Activated T-helper 2 cell treated with anti-CD3 and anti-CD28 coated beads, Interferon-gamma antibody, Interleukin-2, Interleukin-4, amounts not matched to agents 10 μg/mL and 5 μg/mL and 100 μg/mL, durations not matched to agents 14 hours and 24 hours and 36 hours (primary cell): ENCODE measurements at regions not wholly inside any gene's neighbourhood (a gene's known extent, or its start where the extent isn't known, plus 50 kb on each side); places are given as distances from the start of the nearest gene placed in this dataset.

Source experiments
- DNase-seq: peaks from one replicate; pipeline ENCODE4 v3.0.0; 2021; ENCODE audit warnings: low spot score
- H3K27ac Mint-ChIP-seq: one replicate; pipeline ENCODE4 v1.8.0; 2021; ENCODE audit warnings: mixed read lengths
- H3K27me3 Mint-ChIP-seq: one replicate; pipeline ENCODE4 v1.8.0; 2021; ENCODE audit warnings: low read depth, mixed read lengths
- H3K36me3 Mint-ChIP-seq: one replicate; pipeline ENCODE4 v1.8.0; 2021; ENCODE audit warnings: low read depth, mixed read lengths
- H3K4me1 Mint-ChIP-seq: one replicate; pipeline ENCODE4 v1.8.0; 2021; ENCODE audit warnings: low read depth, mixed read lengths
- H3K4me3 Mint-ChIP-seq: one replicate; pipeline ENCODE4 v1.8.0; 2021; ENCODE audit warnings: low read depth, mild to moderate bottlenecking, moderate library complexity, mixed read lengths
- H3K9me3 Mint-ChIP-seq: one replicate; pipeline ENCODE4 v1.8.0; 2021; ENCODE audit warnings: mixed read lengths
- intact Hi-C: fragments of 100-400 bp; cut with micrococcal nuclease; formaldehyde crosslinking; loops from one replicate; pipeline ENCODE4 v1.15.1; 2023

DNA sequence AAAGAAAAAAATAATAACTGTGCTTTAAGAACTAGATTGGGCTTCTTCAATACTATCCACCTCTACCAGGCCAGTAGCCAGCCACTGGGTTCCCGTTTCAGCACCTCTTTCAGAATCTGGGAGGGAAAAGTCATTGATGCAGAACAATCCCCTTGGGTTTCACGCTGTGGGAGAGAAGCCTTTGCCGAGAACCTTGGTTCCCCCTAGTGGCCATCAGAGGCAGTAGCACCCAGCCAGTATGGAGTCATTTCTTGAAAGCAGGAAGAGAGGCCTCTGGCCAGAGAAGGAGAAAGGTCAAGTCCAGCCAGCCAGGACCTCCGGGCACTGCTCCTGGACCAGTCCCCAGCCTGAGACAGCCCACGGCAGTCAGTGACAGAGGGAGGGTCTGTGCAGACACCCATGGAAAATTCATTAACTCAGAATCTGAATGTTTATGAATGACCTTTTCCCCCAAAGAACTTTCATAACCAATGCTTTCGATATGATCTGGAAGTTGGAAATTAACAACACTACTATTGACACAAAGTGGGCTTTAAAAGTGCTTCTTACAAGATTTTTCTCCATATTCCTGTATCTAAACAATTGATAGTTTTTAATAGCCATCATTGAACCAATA is 51.2 kb upstream of the CDH5 start:
- intact Hi-C loops: loop anchor here (2.0 kb wide), 1 partner anchor 41 kb away; no protein-coding TSS in a partner anchor
- H3K4me3 Mint-ChIP-seq: no peak overlapping the region

DNA sequence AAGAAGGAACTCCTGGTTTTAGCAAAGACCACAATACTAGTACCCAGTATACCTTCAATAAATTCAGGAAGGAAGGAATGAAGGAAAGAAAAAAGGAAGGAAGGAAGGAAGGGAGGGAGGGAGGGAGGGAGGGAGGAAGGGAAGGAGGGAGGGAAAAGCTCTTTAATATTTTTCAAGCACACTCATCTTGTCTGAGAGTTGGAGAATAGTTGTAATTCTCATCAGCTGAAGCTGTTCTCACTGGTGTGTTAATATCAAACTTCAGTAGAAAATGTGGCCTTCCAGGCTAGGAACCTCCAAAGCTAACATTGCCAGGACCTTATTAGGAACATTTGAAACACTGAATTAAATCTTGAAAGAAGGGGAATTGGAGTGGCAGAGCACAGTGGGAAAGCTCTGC is 55.2 kb upstream of the CDH5 start:
- H3K27ac Mint-ChIP-seq: no peak overlapping the region

More for the DNA sequence above, 51.2 kb upstream of the CDH5 start:
- peak; percentile 23 for DNase-seq
- no peaks in the 10 kb centered on the region for H3K27me3 Mint-ChIP-seq
- no peaks in the 10 kb centered on the region for H3K4me1 Mint-ChIP-seq
- no peak overlapping the region for H3K27ac Mint-ChIP-seq
- H3K9me3 Mint-ChIP-seq: no peaks in the 10 kb centered on the region
- no peaks in the 10 kb centered on the region for H3K36me3 Mint-ChIP-seq

DNA sequence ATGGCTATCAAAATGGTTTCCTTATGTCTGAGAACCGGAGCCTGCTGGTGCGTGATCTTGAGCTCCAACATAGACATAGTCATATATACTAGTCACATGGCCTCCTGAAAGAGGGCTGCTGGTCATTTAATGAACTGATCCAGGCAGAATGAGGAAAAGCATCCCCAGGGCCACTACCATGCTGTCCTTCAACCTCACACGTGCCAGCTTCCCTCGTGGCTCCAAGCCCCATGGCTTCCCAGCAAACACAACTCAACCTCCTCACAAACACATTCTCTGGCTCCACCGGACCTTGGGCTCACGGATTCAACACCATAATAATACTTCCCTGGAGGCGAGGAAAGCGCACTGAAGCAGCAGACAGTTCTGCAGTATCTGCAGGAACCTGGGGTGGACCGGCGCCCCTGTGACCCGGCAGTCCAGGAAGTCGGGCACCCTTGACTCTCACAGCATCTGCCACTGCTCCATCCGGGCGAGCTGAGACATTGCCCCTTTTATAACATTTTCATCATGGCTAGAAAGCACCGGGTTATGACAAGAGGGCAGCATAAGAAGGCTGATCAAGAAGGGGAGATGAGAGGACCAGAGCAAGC is 57.2 kb upstream of the CDH5 start:
- Mint-ChIP-seq H3K4me1 (no peaks in the 10 kb centered on the region), H3K27ac (no peak overlapping the region), H3K36me3 (no peaks in the 10 kb centered on the region), H3K9me3 (no peaks in the 10 kb centered on the region), H3K27me3 (no peaks in the 10 kb centered on the region), H3K4me3 (no peak overlapping the region)
- intact Hi-C loops: no loop called here
- no peak for DNase-seq

More for the DNA sequence above, 55.2 kb upstream of the CDH5 start:
- Mint-ChIP-seq H3K4me1 (no peaks in the 10 kb centered on the region), H3K4me3 (no peak overlapping the region), H3K9me3 (no peaks in the 10 kb centered on the region), H3K27me3 (no peaks in the 10 kb centered on the region), H3K36me3 (no peaks in the 10 kb centered on the region)
- intact Hi-C loops: no loop called here
- DNase-seq: no peak

DNA sequence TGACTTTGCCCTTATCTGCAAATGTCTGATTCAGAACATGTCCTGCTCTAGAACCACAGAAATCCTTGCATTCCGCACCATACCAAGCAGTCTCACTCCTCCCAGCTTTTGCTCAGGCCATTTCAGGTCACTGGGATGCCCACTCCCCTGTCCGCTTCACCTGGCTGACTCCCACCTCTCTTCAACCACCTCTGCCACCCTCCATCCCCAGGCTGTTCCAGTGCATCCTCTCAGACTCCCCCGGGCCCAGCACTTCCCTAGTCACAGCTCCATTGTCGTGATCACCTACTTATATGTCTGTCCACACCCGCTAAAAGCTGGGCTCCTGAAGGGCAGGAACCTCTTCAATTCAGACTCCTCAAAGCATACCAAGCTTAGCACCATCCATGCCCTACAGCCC is 58.4 kb upstream of the CDH5 start:
- intact Hi-C loops: no loop called here
- DNase-seq: no peak
- no peaks in the 10 kb centered on the region for H3K27me3 Mint-ChIP-seq
- H3K27ac Mint-ChIP-seq: no peak overlapping the region
- no peaks in the 10 kb centered on the region for H3K4me1 Mint-ChIP-seq
- H3K4me3 Mint-ChIP-seq: no peak overlapping the region
- H3K36me3 Mint-ChIP-seq: no peaks in the 10 kb centered on the region
- no peaks in the 10 kb centered on the region for H3K9me3 Mint-ChIP-seq

DNA sequence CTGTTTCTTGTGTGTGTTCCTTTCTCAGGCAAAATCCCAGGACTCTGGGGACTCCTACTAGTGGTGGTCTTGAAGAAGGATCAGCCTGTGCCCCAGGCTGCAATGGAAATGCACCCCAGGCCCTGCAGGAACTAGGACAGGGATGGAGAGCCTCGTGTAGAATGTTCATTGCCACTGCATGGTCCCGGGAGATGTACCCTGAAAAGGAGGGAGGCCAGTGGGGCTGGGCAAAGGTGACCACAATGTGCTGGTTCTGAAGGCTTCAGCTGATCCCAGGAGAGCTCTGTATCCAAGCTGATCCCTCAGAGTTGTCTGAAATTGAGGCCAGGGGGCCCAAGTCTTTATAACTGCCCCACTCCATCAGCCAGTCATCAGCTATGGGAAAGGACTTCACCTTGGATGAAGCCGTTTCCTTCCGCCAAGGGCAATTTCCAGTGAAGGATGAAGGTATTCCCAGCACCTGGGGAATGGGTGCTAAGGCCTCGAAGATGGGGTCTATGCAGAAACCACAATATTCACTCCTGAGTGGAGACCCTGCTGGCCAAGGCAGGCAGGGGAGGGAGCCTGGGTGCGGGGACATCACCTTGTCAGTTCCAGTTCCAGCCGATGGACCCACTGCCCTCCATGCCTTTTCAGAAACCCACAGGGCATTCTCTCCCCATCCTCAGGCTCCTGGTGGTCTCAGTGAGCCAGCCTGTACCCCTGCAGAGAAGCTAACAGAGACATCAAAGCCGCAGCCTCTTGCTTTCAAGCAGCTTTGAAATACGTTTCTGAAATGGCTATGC is 59.9 kb upstream of the CDH5 start:
- no peaks in the 10 kb centered on the region for H3K9me3 Mint-ChIP-seq
- no peak for DNase-seq
- H3K27ac Mint-ChIP-seq: no peak overlapping the region
- H3K27me3 Mint-ChIP-seq: no peaks in the 10 kb centered on the region
- no peaks in the 10 kb centered on the region for H3K4me1 Mint-ChIP-seq
- no peaks in the 10 kb centered on the region for H3K36me3 Mint-ChIP-seq
- intact Hi-C loops: no loop called here
- H3K4me3 Mint-ChIP-seq: no peak overlapping the region

DNA sequence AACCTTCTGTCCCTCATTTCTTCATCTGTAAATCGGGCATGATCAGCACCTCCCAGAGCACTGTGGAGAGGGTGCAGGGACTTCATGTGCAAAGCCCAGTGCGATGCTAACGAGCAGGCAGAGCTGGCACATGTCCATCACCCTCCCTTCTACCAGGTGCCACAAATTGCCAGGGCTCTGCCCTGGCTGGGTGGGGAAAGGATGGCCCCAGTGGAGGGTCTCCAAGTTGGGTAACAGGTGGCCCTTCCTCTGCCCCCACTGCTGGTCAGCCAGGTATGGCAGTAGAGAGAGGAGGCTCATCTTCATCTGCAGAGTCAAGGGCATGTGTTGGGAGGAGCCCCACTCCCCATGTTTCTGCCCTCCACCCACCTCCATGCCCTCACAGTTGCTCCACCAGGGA is 61.5 kb upstream of the CDH5 start:
- peaks cover 3% of the 10 kb centered on the region for H3K4me1 Mint-ChIP-seq
- H3K4me3 Mint-ChIP-seq: no peak overlapping the region
- DNase-seq: no peak
- H3K27ac Mint-ChIP-seq: no peak overlapping the region
- no peaks in the 10 kb centered on the region for H3K36me3 Mint-ChIP-seq
- H3K27me3 Mint-ChIP-seq: no peaks in the 10 kb centered on the region
- intact Hi-C loops: no loop called here
- no peaks in the 10 kb centered on the region for H3K9me3 Mint-ChIP-seq

DNA sequence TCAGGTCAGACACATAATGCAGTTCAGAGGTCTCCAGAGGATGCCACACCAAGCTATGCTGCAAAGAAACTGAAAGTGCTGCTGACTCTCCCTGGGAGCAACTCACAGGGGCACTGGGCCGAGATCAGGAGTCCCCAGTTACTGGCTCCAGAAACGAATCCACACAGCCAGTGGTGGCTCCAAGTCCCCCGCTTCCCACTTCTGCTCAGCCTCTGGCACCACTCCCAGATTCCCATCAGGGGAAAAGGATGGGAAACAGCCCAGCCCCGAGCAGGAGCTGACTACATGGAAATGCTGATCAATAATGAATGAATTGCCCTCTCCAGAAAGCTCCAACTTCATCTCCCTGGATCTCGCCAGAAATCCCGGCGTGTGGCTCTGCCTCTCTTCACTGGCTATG is 62.3 kb upstream of the CDH5 start:
- H3K27me3 Mint-ChIP-seq: no peaks in the 10 kb centered on the region
- H3K4me1 Mint-ChIP-seq: peaks cover 7% of the 10 kb centered on the region
- H3K4me3 Mint-ChIP-seq: no peak overlapping the region
- H3K9me3 Mint-ChIP-seq: peaks cover 3% of the 10 kb centered on the region
- intact Hi-C loops: no loop called here
- DNase-seq: no peak
- H3K36me3 Mint-ChIP-seq: no peaks in the 10 kb centered on the region
- no peak overlapping the region for H3K27ac Mint-ChIP-seq

DNA sequence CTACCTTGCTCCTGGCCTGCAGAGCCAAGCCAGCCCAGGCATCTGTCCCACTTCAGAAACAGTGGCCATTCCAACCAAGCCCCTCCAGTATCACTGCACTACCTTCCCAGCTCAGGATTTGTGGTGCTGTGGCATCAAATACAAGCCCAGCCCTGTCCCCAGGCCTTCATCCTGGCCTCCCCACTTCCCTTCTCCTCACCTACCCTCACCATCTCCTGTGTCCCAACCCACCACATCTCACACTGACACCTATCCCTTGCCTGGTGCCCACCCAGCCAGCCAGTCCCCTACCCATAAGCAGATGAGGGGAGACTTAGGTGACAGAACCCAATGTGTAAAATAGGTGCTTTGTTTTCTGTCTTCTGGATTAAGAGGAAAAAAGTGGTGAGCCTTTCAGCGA is 66.0 kb upstream of the CDH5 start:
- Mint-ChIP-seq H3K27me3 (peaks cover 1% of the 10 kb centered on the region), H3K9me3 (peaks cover 6% of the 10 kb centered on the region), H3K4me1 (peaks cover 9% of the 10 kb centered on the region), H3K36me3 (no peaks in the 10 kb centered on the region), H3K4me3 (no peak overlapping the region), H3K27ac (no peak overlapping the region)
- intact Hi-C loops: no loop called here
- no peak for DNase-seq

DNA sequence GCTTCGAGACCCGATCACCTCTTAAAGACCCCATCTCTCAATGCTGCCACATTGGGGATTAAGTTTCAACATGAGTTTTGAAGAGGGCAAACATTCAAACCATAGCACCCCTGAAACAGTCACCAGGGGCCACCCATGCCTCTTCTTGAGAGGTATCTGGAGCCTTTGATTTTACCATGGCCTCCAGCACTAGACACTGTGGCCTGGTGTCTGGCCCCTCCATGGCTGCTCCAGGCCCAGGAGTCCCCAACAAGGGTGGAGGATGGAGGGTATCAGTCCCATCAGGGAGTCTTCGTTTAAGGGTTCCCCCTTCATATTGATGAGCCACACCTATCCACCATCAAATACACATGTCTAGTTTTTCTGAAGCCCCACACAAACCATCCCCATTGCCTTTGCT is 66.5 kb upstream of the CDH5 start:
- Mint-ChIP-seq H3K27me3 (peaks cover 1% of the 10 kb centered on the region), H3K4me1 (peaks cover 9% of the 10 kb centered on the region), H3K4me3 (no peak overlapping the region), H3K36me3 (no peaks in the 10 kb centered on the region), H3K27ac (no peak overlapping the region), H3K9me3 (peaks cover 6% of the 10 kb centered on the region)
- intact Hi-C loops: no loop called here
- no peak for DNase-seq

DNA sequence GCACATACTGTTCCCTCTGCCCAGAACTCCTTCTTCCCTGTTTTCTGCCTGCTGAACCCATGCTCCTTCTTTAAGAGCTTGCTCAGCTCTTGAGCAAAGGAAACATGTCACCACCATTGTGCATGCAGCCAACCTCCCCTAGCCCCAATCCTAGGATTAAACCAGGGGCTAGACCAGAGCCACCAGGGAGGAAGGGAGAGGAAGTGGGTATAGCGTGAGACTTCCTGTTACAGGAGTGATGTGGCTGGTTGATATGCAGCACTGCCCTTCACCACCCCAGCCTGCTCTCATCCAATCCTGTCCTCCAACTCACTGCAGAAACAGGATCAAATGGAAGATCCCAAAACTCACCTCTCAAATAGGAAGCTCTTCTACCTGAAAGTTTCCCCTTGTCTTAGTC is 67.1 kb upstream of the CDH5 start:
- peaks cover 9% of the 10 kb centered on the region for H3K4me1 Mint-ChIP-seq
- intact Hi-C loops: no loop called here
- H3K36me3 Mint-ChIP-seq: no peaks in the 10 kb centered on the region
- peaks cover 6% of the 10 kb centered on the region for H3K9me3 Mint-ChIP-seq
- no peak for DNase-seq
- peaks cover 1% of the 10 kb centered on the region for H3K27me3 Mint-ChIP-seq
- H3K4me3 Mint-ChIP-seq: no peak overlapping the region
- no peak overlapping the region for H3K27ac Mint-ChIP-seq

DNA sequence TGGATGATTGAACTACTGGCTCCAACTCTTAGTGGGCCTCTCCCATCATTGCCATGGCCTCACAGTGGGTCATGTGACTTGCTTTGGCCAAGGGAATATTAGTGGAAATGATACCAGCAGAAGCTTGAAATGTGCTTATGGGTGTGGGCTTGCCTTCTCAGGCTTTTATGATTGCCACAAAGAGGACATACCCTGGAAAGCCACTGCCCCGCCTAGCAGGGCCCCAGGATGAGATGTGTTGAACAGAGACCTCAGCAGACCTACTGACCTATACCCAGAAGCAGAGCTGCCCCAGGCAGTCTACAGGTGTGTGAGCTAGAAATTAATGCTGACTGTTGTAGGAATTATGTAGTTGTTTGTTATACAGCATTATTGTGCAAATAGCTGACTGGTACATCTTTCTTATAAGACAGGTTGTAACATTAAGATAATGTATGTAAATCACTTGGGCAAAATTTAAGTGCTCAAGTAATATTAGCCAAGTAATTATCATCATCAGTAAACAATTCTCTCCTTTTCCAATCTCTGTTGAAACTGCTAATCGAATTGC is 67.8 kb upstream of the CDH5 start:
- Mint-ChIP-seq H3K36me3 (no peaks in the 10 kb centered on the region), H3K4me1 (peaks cover 9% of the 10 kb centered on the region), H3K27ac (no peak overlapping the region), H3K9me3 (peaks cover 6% of the 10 kb centered on the region), H3K4me3 (no peak overlapping the region), H3K27me3 (peaks cover 1% of the 10 kb centered on the region)
- intact Hi-C loops: no loop called here
- DNase-seq: no peak

DNA sequence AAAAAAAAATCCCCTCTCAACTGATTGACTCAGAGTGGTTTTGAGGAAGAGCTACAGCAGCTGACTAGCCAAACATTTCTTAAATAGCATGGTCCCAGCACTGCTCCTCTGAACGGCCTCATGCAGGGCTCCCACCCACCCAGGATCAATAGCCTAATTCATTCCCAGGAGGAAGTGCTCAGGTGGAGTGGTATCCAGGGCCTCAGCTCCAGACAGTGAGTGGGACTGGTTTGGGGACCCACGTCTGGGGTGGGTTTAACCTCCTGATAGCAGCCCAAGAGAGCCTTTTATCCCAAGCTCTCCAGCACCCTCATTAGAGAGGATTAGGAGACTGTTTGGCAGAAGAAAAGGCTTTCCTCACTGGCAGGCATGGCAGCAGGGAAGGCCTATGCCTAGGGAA is 68.5 kb upstream of the CDH5 start:
- Mint-ChIP-seq H3K4me3 (no peak overlapping the region), H3K9me3 (peaks cover 6% of the 10 kb centered on the region), H3K4me1 (peaks cover 9% of the 10 kb centered on the region), H3K36me3 (no peaks in the 10 kb centered on the region), H3K27ac (no peak overlapping the region), H3K27me3 (peaks cover 2% of the 10 kb centered on the region)
- DNase-seq: no peak
- intact Hi-C loops: no loop called here

DNA sequence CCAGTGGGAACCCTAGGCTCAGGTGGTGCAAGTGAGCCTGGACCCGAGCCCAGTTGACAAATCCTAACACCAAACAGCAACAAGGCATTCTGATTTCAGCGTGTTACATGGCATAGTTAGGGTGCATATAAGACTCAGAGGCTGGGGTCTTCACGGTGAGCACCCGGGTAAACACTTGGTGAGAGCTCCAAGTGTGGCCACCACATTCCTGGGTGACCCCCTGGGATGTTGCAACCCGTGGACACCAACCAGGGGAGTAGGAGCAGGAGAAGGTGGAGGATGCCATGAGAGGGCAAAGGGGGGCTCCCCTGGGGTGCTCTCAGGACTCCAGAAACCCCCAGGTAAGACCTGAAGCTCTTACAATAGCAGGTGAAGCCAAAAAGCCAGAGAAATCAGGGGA is 69.9 kb upstream of the CDH5 start:
- Mint-ChIP-seq H3K27ac (no peak overlapping the region), H3K36me3 (no peaks in the 10 kb centered on the region), H3K27me3 (peaks cover 3% of the 10 kb centered on the region), H3K9me3 (peaks cover 6% of the 10 kb centered on the region), H3K4me3 (no peak overlapping the region), H3K4me1 (peaks cover 9% of the 10 kb centered on the region)
- intact Hi-C loops: no loop called here
- no peak for DNase-seq
